ENCODE measurements at regions not wholly inside any gene's neighbourhood (a gene's known extent, or its start where the extent isn't known, plus 50 kb on each side); places are given as distances from the start of the nearest gene placed in this dataset.

DNA sequence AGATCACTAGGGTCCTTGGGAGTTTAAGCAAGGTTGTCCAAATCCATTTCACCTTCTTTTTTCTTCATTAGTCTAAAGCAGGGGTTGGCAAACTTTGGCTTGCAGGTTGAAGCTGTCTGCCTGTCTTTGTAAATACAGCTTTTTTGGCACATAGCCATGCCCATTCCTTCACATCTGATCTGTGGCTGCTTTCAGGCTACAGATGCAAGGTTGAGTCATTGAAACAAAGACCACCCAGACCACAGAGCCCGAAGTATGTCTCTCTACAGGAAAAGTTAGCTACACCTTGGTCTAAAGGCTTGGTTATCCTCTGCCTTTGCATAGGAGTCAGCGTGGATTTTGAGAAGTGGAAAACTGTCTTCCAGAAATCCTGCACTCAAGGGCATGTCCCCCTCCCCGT lies 238.1 kb upstream of the STS start:
- no peaks in the 10 kb centered on the region for H3K27me3 Mint-ChIP-seq (ENCODE audit: insufficient read depth, unreplicated experiment)
- no peak for DNase-seq
- H3K4me1 Mint-ChIP-seq (ENCODE audit: low read depth, unreplicated experiment) = no peaks in the 10 kb centered on the region
- no peaks in the 10 kb centered on the region for H3K36me3 Mint-ChIP-seq (ENCODE audit: insufficient read depth, unreplicated experiment)
- CTCF ChIA-PET = no interaction called here
- H3K4me3 Mint-ChIP-seq (ENCODE audit: unreplicated experiment) = no peak overlapping the region
- TF ChIP-seq, protein P1, sequence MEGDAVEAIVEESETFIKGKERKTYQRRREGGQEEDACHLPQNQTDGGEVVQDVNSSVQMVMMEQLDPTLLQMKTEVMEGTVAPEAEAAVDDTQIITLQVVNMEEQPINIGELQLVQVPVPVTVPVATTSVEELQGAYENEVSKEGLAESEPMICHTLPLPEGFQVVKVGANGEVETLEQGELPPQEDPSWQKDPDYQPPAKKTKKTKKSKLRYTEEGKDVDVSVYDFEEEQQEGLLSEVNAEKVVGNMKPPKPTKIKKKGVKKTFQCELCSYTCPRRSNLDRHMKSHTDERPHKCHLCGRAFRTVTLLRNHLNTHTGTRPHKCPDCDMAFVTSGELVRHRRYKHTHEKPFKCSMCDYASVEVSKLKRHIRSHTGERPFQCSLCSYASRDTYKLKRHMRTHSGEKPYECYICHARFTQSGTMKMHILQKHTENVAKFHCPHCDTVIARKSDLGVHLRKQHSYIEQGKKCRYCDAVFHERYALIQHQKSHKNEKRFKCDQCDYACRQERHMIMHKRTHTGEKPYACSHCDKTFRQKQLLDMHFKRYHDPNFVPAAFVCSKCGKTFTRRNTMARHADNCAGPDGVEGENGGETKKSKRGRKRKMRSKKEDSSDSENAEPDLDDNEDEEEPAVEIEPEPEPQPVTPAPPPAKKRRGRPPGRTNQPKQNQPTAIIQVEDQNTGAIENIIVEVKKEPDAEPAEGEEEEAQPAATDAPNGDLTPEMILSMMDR (IDR thresholded peaks at IDR 0.05; ENCODE audit: insufficient read depth in 1 of 2, low read depth in 1 of 2, low read length in 1 of 2, severe bottlenecking in 1 of 2, unreplicated experiment in 1 of 2) = no peak
- H3K27ac Mint-ChIP-seq (ENCODE audit: unreplicated experiment) = no peak overlapping the region
- no peaks in the 10 kb centered on the region for H3K27me3 ChIP-seq (replicated peaks; ENCODE audit: control insufficient read depth, insufficient read depth, low read length)
- no peak overlapping the region for H3K4me3 ChIP-seq (ENCODE audit: low read depth, low read length)
- H3K36me3 ChIP-seq (ENCODE audit: control insufficient read depth, insufficient read depth, low read length) = no peaks in the 10 kb centered on the region
- no peaks in the 10 kb centered on the region for H3K9me3 ChIP-seq
- no TSS peak for BruUV-seq (replicated peaks)
- H3K4me1 ChIP-seq = no peaks in the 10 kb centered on the region
- intact Hi-C loops (cut with micrococcal nuclease; ENCODE audit: unreplicated experiment) = no loop called here
- peaks cover 8% of the 10 kb centered on the region for H3K9me3 Mint-ChIP-seq (ENCODE audit: unreplicated experiment)
- POLR2A ChIA-PET = no interaction called here

DNA sequence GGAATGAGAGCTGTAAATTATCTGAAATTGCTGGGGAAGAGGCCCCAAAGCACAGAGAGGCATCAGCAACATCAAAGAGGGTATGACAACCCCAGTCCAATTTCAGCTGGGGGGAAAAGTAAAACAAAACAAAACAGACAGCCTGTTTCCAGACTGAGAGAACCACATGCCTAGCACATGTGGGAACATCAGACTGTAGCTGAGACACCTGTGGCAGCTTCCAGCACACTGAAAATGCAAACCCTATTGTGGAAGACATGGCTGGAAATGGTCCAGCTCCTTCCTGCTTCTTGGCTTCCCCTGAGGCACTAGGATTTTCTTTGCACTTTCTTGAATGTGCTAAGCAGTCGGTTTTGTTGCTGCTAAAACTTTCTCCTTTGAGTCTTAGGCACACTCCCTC lies 240.9 kb upstream of the STS start:
- H3K4me1 Mint-ChIP-seq (ENCODE audit: low read depth, unreplicated experiment) = no peaks in the 10 kb centered on the region
- TF ChIP-seq, protein P1 (IDR thresholded peaks at IDR 0.05; ENCODE audit: insufficient read depth in 1 of 2, low read depth in 1 of 2, low read length in 1 of 2, severe bottlenecking in 1 of 2, unreplicated experiment in 1 of 2) = no peak
- POLR2A ChIA-PET = no interaction called here
- H3K27ac Mint-ChIP-seq (ENCODE audit: unreplicated experiment) = no peak overlapping the region
- no peaks in the 10 kb centered on the region for H3K36me3 Mint-ChIP-seq (ENCODE audit: insufficient read depth, unreplicated experiment)
- no peak overlapping the region for H3K4me3 ChIP-seq (ENCODE audit: low read depth, low read length)
- no peaks in the 10 kb centered on the region for H3K36me3 ChIP-seq (ENCODE audit: control insufficient read depth, insufficient read depth, low read length)
- H3K27me3 ChIP-seq (replicated peaks; ENCODE audit: control insufficient read depth, insufficient read depth, low read length) = no peaks in the 10 kb centered on the region
- no peaks in the 10 kb centered on the region for H3K4me1 ChIP-seq
- CTCF ChIA-PET = no interaction called here
- no peak for DNase-seq
- H3K27me3 Mint-ChIP-seq (ENCODE audit: insufficient read depth, unreplicated experiment) = no peaks in the 10 kb centered on the region
- BruUV-seq (replicated peaks) = no TSS peak
- H3K4me3 Mint-ChIP-seq (ENCODE audit: unreplicated experiment) = no peak overlapping the region
- intact Hi-C loops (cut with micrococcal nuclease; ENCODE audit: unreplicated experiment) = no loop called here
- peaks cover 8% of the 10 kb centered on the region for H3K9me3 Mint-ChIP-seq (ENCODE audit: unreplicated experiment)
- H3K9me3 ChIP-seq = no peaks in the 10 kb centered on the region

DNA sequence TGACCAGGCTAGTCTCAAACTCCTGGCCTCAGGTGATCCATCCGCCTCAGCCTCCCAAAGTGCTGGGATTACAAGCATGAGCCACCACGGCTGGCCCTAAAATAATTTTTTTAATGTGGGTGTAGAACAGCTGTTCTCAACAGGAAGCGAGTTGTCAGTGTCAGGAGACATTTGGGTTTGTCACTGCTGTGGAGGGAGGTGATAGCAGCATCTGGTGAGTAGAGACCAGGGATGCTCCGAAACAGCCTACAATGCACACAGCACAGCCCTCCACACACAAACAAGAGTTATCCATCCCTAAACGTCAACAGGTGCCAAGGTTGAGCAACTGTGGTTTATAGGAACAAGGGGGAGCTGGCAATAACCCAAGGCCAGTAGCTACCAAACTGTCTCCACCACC lies 243.4 kb upstream of the STS start:
- H3K4me1 Mint-ChIP-seq (ENCODE audit: low read depth, unreplicated experiment) = no peaks in the 10 kb centered on the region
- TF ChIP-seq, protein P1 (IDR thresholded peaks at IDR 0.05; ENCODE audit: insufficient read depth in 1 of 2, low read depth in 1 of 2, low read length in 1 of 2, severe bottlenecking in 1 of 2, unreplicated experiment in 1 of 2) = no peak
- Histone ChIP-seq H3K4me3 (ENCODE audit: low read depth, low read length) (no peak overlapping the region), H3K9me3 (no peaks in the 10 kb centered on the region), H3K27me3 (replicated peaks; ENCODE audit: control insufficient read depth, insufficient read depth, low read length) (no peaks in the 10 kb centered on the region), H3K4me1 (no peaks in the 10 kb centered on the region), H3K36me3 (ENCODE audit: control insufficient read depth, insufficient read depth, low read length) (no peaks in the 10 kb centered on the region)
- POLR2A ChIA-PET = no interaction called here
- intact Hi-C loops (cut with micrococcal nuclease; ENCODE audit: unreplicated experiment) = no loop called here
- BruUV-seq (replicated peaks) = no TSS peak
- no peaks in the 10 kb centered on the region for H3K27me3 Mint-ChIP-seq (ENCODE audit: insufficient read depth, unreplicated experiment)
- no peak overlapping the region for H3K4me3 Mint-ChIP-seq (ENCODE audit: unreplicated experiment)
- CTCF ChIA-PET = no interaction called here
- no peaks in the 10 kb centered on the region for H3K36me3 Mint-ChIP-seq (ENCODE audit: insufficient read depth, unreplicated experiment)
- no peak for DNase-seq
- no peak overlapping the region for H3K27ac Mint-ChIP-seq (ENCODE audit: unreplicated experiment)
- H3K9me3 Mint-ChIP-seq (ENCODE audit: unreplicated experiment) = peaks cover 8% of the 10 kb centered on the region

All from Caco-2 (cell line).